Thyroid gland (tissue), 4 donors: ENCODE measurements at regions not wholly inside any gene's neighbourhood (a gene's known extent, or its start where the extent isn't known, plus 50 kb on each side); places are given as distances from the start of the nearest gene placed in this dataset.

Experiments used
- DNase-seq, 2 donors: peaks; one replicate each; pipeline ENCODE4 v3.0.0-alpha.2; 2019
- H3K27ac ChIP-seq, 3 donors: fragments of 200-600 bp; sonication (generic); 1 replicate in 2 of 3; 2 replicates in 1 of 3; pipeline ENCODE4 v1.5.1; 2016 to 2019; ENCODE audit warnings: mild to moderate bottlenecking in 1 of 3, moderate library complexity in 1 of 3
- H3K27me3 ChIP-seq: fragments of 200-600 bp; sonication (generic); one replicate; pipeline ENCODE4 v1.5.1; 2019
- H3K36me3 ChIP-seq, 2 donors: fragments of 200-600 bp; sonication (generic); one replicate each; pipeline ENCODE4 v1.5.1; 2016 to 2019
- H3K4me1 ChIP-seq, 2 donors: fragments of 200-600 bp; sonication (generic); one replicate each; pipeline ENCODE4 v1.5.1; 2017 to 2019
- H3K4me3 ChIP-seq, 3 donors: fragments of 200-600 bp; sonication (generic); replicated peaks in 1 of 3; 1 replicate in 2 of 3; 2 replicates in 1 of 3; pipeline ENCODE4 v1.5.1; 2016; ENCODE audit warnings: mild to moderate bottlenecking in 1 of 3
- H3K9me3 ChIP-seq: fragments of 200-600 bp; sonication (generic); one replicate; pipeline ENCODE4 v1.5.1; 2017
- CTCF ChIP-seq, 6 experiments: fragments of 200-600 bp in 3 of 6; fragments of 450-650 bp in 3 of 6; sonication (generic) in 3 of 6; IDR thresholded peaks; one replicate each; pipeline ENCODE4 v1.5.1; 2016 to 2019; ENCODE audit warnings: antibody characterized with exemption in 6 of 6, mild to moderate bottlenecking in 2 of 6, inconsistent platforms in 1 of 6, moderate library complexity in 1 of 6
- POLR2A ChIP-seq, 2 donors: fragments of 450-650 bp; IDR thresholded peaks; one replicate each; pipeline ENCODE4 v1.6.1; 2017; ENCODE audit warnings: antibody characterized with exemption in 2 of 2, mild to moderate bottlenecking in 2 of 2, moderate library complexity in 1 of 2
- WGBS, 2 donors: methylation state at CpG; one replicate each; pipeline ENCODE4 v1.1.5; 2017; 5-methylcytosine and 5-hydroxymethylcytosine counted together
- intact Hi-C: fragments of 100-400 bp; cut with DNase I; formaldehyde crosslinking; loops from one replicate; pipeline ENCODE4 v1.15.1; 2023

GRCh38 chr12:19924360-19924759 lies 444.0 kb upstream of the PDE3A start:
- Histone ChIP-seq H3K9me3 (no peaks in the 10 kb centered on the region), H3K27ac (no peak overlapping the region), H3K27me3 (no peaks in the 10 kb centered on the region), H3K4me3 (no peak overlapping the region), H3K36me3 (no peaks in the 10 kb centered on the region), H3K4me1 (no peaks in the 10 kb centered on the region)
- intact Hi-C loops = no loop called here
- no peak for DNase-seq
- TF ChIP-seq POLR2A (IDR thresholded peaks at IDR 0.05) = no peak
- TF ChIP-seq CTCF (IDR thresholded peaks at IDR 0.05) = no peak

- H3K4me1 ChIP-seq = no peaks in the 10 kb centered on the region
- H3K36me3 ChIP-seq = no peaks in the 10 kb centered on the region
- no peak overlapping the region for H3K4me3 ChIP-seq
- no peak for TF ChIP-seq POLR2A (IDR thresholded peaks at IDR 0.05)
- TF ChIP-seq CTCF (IDR thresholded peaks at IDR 0.05) = no peak
- H3K9me3 ChIP-seq = no peaks in the 10 kb centered on the region
- intact Hi-C loops = no loop called here
- H3K27ac ChIP-seq = no peak overlapping the region
- no peak for DNase-seq
- H3K27me3 ChIP-seq = no peaks in the 10 kb centered on the region
- WGBS, 2 donors = 95 to 97% methylated on average over 2 of the region's 2 CpGs
These were observed 442.5 kb upstream of the PDE3A start for GRCh38 chr12:19925841-19926240.

- no peak overlapping the region for H3K4me3 ChIP-seq
- TF ChIP-seq CTCF (IDR thresholded peaks at IDR 0.05) = no peak
- TF ChIP-seq POLR2A (IDR thresholded peaks at IDR 0.05) = no peak
- H3K9me3 ChIP-seq = no peaks in the 10 kb centered on the region
- no peaks in the 10 kb centered on the region for H3K4me1 ChIP-seq
- no peaks in the 10 kb centered on the region for H3K36me3 ChIP-seq
- intact Hi-C loops = no loop called here
- no peaks in the 10 kb centered on the region for H3K27me3 ChIP-seq
- no peak for DNase-seq
- 88 to 91% methylated on average over 1 of the region's 1 CpG for whole genome bisulfite sequencing, 2 donors
- no peak overlapping the region for H3K27ac ChIP-seq
These were observed 442.1 kb upstream of the PDE3A start for GRCh38 chr12:19926266-19926665.

- intact Hi-C loops = no loop called here
- no peak for DNase-seq
- H3K36me3 ChIP-seq = no peaks in the 10 kb centered on the region
- no peaks in the 10 kb centered on the region for H3K9me3 ChIP-seq
- H3K27me3 ChIP-seq = no peaks in the 10 kb centered on the region
- no peak overlapping the region for H3K4me3 ChIP-seq
- 76 to 91% methylated on average over 2 of the region's 2 CpGs for WGBS, 2 donors
- no peak overlapping the region for H3K27ac ChIP-seq
- TF ChIP-seq POLR2A (IDR thresholded peaks at IDR 0.05) (no peak), CTCF (IDR thresholded peaks at IDR 0.05) (no peak)
- no peaks in the 10 kb centered on the region for H3K4me1 ChIP-seq
These were observed 440.7 kb upstream of the PDE3A start for GRCh38 chr12:19927661-19928060.

- WGBS, 2 donors = 53 to 66% methylated on average over 4 of the region's 4 CpGs
- TF ChIP-seq CTCF (IDR thresholded peaks at IDR 0.05) (no peak), POLR2A (IDR thresholded peaks at IDR 0.05) (no peak)
- Histone ChIP-seq H3K9me3 (no peaks in the 10 kb centered on the region), H3K27me3 (no peaks in the 10 kb centered on the region), H3K4me3 (no peak overlapping the region), H3K27ac (no peak overlapping the region), H3K36me3 (no peaks in the 10 kb centered on the region), H3K4me1 (no peaks in the 10 kb centered on the region)
- intact Hi-C loops = no loop called here
- no peak for DNase-seq
These were observed 435.9 kb upstream of the PDE3A start for GRCh38 chr12:19932413-19932812.
